HCT116 (cell line): ENCODE measurements at regions not wholly inside any gene's neighbourhood (a gene's known extent, or its start where the extent isn't known, plus 50 kb on each side); places are given as distances from the start of the nearest gene placed in this dataset.

Experiments used
- EGR1 ChIP-seq: IDR thresholded peaks from 2 replicates; pipeline ENCODE4 v1.6.1; 2012; ENCODE audit warnings: low read depth
- POLR2A ChIP-seq: IDR thresholded peaks from 2 replicates; pipeline ENCODE4 v1.7.0; 2011; ENCODE audit warnings: borderline replicate concordance; ENCODE audit not compliant: insufficient read depth, insufficient read length; ENCODE audit errors: extremely low read depth
- POLR2AphosphoS5 ChIP-seq: IDR thresholded peaks from 2 replicates; pipeline ENCODE4 v1.6.1; 2011; ENCODE audit warnings: mild to moderate bottlenecking, low read depth, low read length, moderate library complexity
- YY1 ChIP-seq: IDR thresholded peaks from 2 replicates; pipeline ENCODE4 v1.6.1; 2011; ENCODE audit warnings: low read length, low read depth, moderate library complexity, mild to moderate bottlenecking; ENCODE audit not compliant: insufficient replicate concordance; ENCODE audit errors: extremely low read depth
- TF ChIP-seq, protein P1 (sequence below), 3 experiments: fragments of 200-600 bp in 1 of 3; sonication (generic) in 1 of 3; IDR thresholded peaks in 2 of 3; conservative IDR thresholded peaks in 1 of 3; 2 replicates each; pipeline ENCODE4 v1.5.1; 2012 to 2017; ENCODE audit warnings: low read depth in 2 of 3, low read length in 2 of 3, antibody characterized with exemption in 1 of 3, borderline replicate concordance in 1 of 3, control low read depth in 1 of 3, mild to moderate bottlenecking in 1 of 3, mixed read lengths in 1 of 3, mixed run types in 1 of 3, moderate library complexity in 1 of 3; ENCODE audit not compliant: insufficient read depth in 1 of 3

DNA sequence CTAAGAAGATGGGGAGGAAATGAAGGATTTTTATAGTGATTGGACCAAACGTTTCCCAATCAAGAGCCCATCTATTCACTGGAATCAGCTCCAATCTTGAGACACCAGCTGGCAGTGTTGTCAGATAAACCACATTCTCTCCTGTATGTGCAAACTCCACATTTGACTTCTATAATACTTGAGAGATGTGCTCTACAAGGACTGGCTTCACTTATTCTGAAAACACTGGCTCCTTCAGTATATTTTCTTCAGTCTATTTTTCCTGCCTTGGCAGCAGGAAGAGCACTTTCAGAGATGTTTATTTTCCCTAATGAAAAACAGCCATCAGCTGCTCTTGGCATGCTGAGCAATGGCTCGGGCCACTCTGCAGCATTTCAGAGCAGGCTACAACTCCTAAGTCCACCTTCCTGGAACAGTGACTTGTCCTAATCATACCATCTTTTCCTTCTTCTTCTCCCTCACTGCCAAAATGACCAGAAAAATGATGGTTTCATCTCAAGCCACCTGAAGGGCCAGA, 96.9 kb upstream of the FSTL4 start:
- no peak for TF ChIP-seq POLR2AphosphoS5
- no peak for TF ChIP-seq EGR1
- no peak for TF ChIP-seq YY1
- TF ChIP-seq, protein P1, sequence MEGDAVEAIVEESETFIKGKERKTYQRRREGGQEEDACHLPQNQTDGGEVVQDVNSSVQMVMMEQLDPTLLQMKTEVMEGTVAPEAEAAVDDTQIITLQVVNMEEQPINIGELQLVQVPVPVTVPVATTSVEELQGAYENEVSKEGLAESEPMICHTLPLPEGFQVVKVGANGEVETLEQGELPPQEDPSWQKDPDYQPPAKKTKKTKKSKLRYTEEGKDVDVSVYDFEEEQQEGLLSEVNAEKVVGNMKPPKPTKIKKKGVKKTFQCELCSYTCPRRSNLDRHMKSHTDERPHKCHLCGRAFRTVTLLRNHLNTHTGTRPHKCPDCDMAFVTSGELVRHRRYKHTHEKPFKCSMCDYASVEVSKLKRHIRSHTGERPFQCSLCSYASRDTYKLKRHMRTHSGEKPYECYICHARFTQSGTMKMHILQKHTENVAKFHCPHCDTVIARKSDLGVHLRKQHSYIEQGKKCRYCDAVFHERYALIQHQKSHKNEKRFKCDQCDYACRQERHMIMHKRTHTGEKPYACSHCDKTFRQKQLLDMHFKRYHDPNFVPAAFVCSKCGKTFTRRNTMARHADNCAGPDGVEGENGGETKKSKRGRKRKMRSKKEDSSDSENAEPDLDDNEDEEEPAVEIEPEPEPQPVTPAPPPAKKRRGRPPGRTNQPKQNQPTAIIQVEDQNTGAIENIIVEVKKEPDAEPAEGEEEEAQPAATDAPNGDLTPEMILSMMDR (IDR thresholded peaks at IDR 0.05 in 2 of 3, conservative IDR thresholded peaks at IDR 0.05 in 1 of 3; ENCODE audit: borderline replicate concordance in 1 of 3, insufficient read depth in 1 of 3, low read depth in 2 of 3, low read length in 2 of 3) = no peak
- no peak for TF ChIP-seq POLR2A
